HEK293 (cell line): ENCODE measurements at regions not wholly inside any gene's neighbourhood (a gene's known extent, or its start where the extent isn't known, plus 50 kb on each side); places are given as distances from the start of the nearest gene placed in this dataset.

Source experiments
- CTCF ChIA-PET: fragments of 350-600 bp; formaldehyde crosslinking; extraction: SDS; loops from one replicate; lab custom pipeline; 2021; ENCODE audit warnings: antibody characterized with exemption; lab: Yijun Ruan, JAX
- POLR2A ChIA-PET: fragments of 300-600 bp; formaldehyde crosslinking; extraction: SDS; loops from one replicate; lab custom pipeline; 2020; ENCODE audit warnings: antibody characterized with exemption, inconsistent platforms; lab: Yijun Ruan, JAX
- H3K27ac ChIP-seq: fragments of 200-500 bp; sonication (Bioruptor generic); 2 replicates; pipeline ENCODE4 v1.5.1; 2014; ENCODE audit warnings: low read depth, low read length, control low read depth, inconsistent platforms; ENCODE audit errors: extremely low read depth
- H3K36me3 ChIP-seq, 2 experiments: fragments of 200-500 bp in 1 of 2; sonication (Bioruptor generic) in 1 of 2; 1 replicate in 1 of 2; 2 replicates in 1 of 2; pipeline ENCODE4 v1.5.1; 2014 to 2017; ENCODE audit warnings: inconsistent platforms in 2 of 2, low read length in 2 of 2; ENCODE audit not compliant: control insufficient read depth in 2 of 2, insufficient read depth in 1 of 2
- H3K4me1 ChIP-seq: fragments of 200-500 bp; sonication (Bioruptor generic); 2 replicates; pipeline ENCODE4 v1.5.1; 2014; ENCODE audit warnings: mild to moderate bottlenecking, low read length, inconsistent platforms; ENCODE audit not compliant: control insufficient read depth, insufficient read depth
- H3K4me3 ChIP-seq: 2 replicates; pipeline ENCODE4 v1.5.1; 2011; ENCODE audit warnings: low read depth, mild to moderate bottlenecking, control low read depth, low read length, moderate library complexity
- H3K9me3 ChIP-seq: fragments of 200-500 bp; sonication (Bioruptor generic); 2 replicates; pipeline ENCODE4 v1.5.1; 2014; ENCODE audit warnings: low read depth, low read length, inconsistent platforms; ENCODE audit not compliant: control insufficient read depth, insufficient read depth
- GFI1B ChIP-seq: fragments of 450-650 bp; formaldehyde crosslinking; IDR thresholded peaks from 2 replicates; pipeline ENCODE4 v1.5.1; 2016; ENCODE audit warnings: missing biosample characterization, missing genetic modification characterization
- RBAK ChIP-seq: fragments of 450-650 bp; formaldehyde crosslinking; IDR thresholded peaks from 2 replicates; pipeline ENCODE4 v1.5.1; 2016; ENCODE audit warnings: missing biosample characterization, missing genetic modification characterization
- SALL2 ChIP-seq: fragments of 450-650 bp; formaldehyde crosslinking; IDR thresholded peaks from 2 replicates; pipeline ENCODE4 v1.5.0; 2017; ENCODE audit warnings: missing biosample characterization, mild to moderate bottlenecking, missing genetic modification characterization, borderline replicate concordance
- SCRT1 ChIP-seq: fragments of 450-650 bp; formaldehyde crosslinking; IDR thresholded peaks from 2 replicates; pipeline ENCODE4 v1.5.1; 2016; ENCODE audit warnings: missing biosample characterization, missing genetic modification characterization, borderline replicate concordance
- SP7 ChIP-seq: fragments of 450-650 bp; formaldehyde crosslinking; IDR thresholded peaks from 2 replicates; pipeline ENCODE4 v1.5.1; 2016; ENCODE audit warnings: missing biosample characterization, missing genetic modification characterization
- ZBTB10 ChIP-seq: fragments of 450-650 bp; formaldehyde crosslinking; IDR thresholded peaks from 2 replicates; pipeline ENCODE4 v1.5.1; 2016; ENCODE audit warnings: missing biosample characterization, missing genetic modification characterization
- ZFP3 ChIP-seq: fragments of 450-650 bp; formaldehyde crosslinking; IDR thresholded peaks from 2 replicates; pipeline ENCODE4 v1.5.1; 2016; ENCODE audit warnings: low read depth, missing biosample characterization, missing genetic modification characterization
- ZFP69B ChIP-seq: fragments of 450-650 bp; formaldehyde crosslinking; IDR thresholded peaks from 2 replicates; pipeline ENCODE4 v1.5.1; 2016; ENCODE audit warnings: missing biosample characterization, missing genetic modification characterization
- ZNF114 ChIP-seq: fragments of 450-650 bp; formaldehyde crosslinking; IDR thresholded peaks from 2 replicates; pipeline ENCODE4 v1.5.0; 2017; ENCODE audit warnings: missing biosample characterization, missing genetic modification characterization
- ZNF146 ChIP-seq: fragments of 450-650 bp; formaldehyde crosslinking; IDR thresholded peaks from 2 replicates; pipeline ENCODE4 v1.5.1; 2016; ENCODE audit warnings: missing biosample characterization, missing genetic modification characterization
- ZNF155 ChIP-seq: fragments of 450-650 bp; formaldehyde crosslinking; IDR thresholded peaks from 2 replicates; pipeline ENCODE4 v1.5.1; 2016; ENCODE audit warnings: missing biosample characterization, missing genetic modification characterization
- ZNF174 ChIP-seq: fragments of 450-650 bp; formaldehyde crosslinking; IDR thresholded peaks from 2 replicates; pipeline ENCODE4 v1.5.0; 2017; ENCODE audit warnings: missing biosample characterization, mild to moderate bottlenecking, missing genetic modification characterization
- ZNF37A ChIP-seq: fragments of 450-650 bp; IDR thresholded peaks from 2 replicates; pipeline ENCODE4 v1.5.1; 2018; ENCODE audit warnings: missing biosample characterization, missing genetic modification characterization
- ZNF423 ChIP-seq: fragments of 450-650 bp; formaldehyde crosslinking; IDR thresholded peaks from 2 replicates; pipeline ENCODE4 v1.5.1; 2016; ENCODE audit warnings: missing biosample characterization, missing genetic modification characterization
- ZNF488 ChIP-seq: fragments of 450-650 bp; formaldehyde crosslinking; IDR thresholded peaks from 2 replicates; pipeline ENCODE4 v1.5.1; 2016; ENCODE audit warnings: missing biosample characterization, missing genetic modification characterization
- ZNF514 ChIP-seq: fragments of 450-650 bp; formaldehyde crosslinking; IDR thresholded peaks from 2 replicates; pipeline ENCODE4 v1.5.1; 2016; ENCODE audit warnings: missing biosample characterization, missing genetic modification characterization
- ZNF560 ChIP-seq: fragments of 450-650 bp; formaldehyde crosslinking; IDR thresholded peaks from 2 replicates; pipeline ENCODE4 v1.5.1; 2017; ENCODE audit warnings: missing biosample characterization, missing genetic modification characterization, borderline replicate concordance
- ZNF561 ChIP-seq: fragments of 450-650 bp; IDR thresholded peaks from 2 replicates; pipeline ENCODE4 v1.5.1; 2018; ENCODE audit warnings: missing biosample characterization, missing genetic modification characterization, borderline replicate concordance
- ZNF677 ChIP-seq: fragments of 450-650 bp; IDR thresholded peaks from 2 replicates; pipeline ENCODE4 v1.5.0; 2018; ENCODE audit warnings: missing biosample characterization, mild to moderate bottlenecking, missing genetic modification characterization, moderate library complexity
- ZNF707 ChIP-seq: fragments of 450-650 bp; formaldehyde crosslinking; IDR thresholded peaks from 2 replicates; pipeline ENCODE4 v1.5.1; 2016; ENCODE audit warnings: missing biosample characterization, missing genetic modification characterization
- TF ChIP-seq, protein P1 (sequence below): fragments of 450-650 bp; formaldehyde crosslinking; IDR thresholded peaks from 2 replicates; pipeline ENCODE4 v1.5.1; 2016; ENCODE audit warnings: missing biosample characterization, missing genetic modification characterization, borderline replicate concordance
- TF ChIP-seq, protein P2 (sequence below): fragments of 450-650 bp; formaldehyde crosslinking; IDR thresholded peaks from 2 replicates; pipeline ENCODE4 v1.5.1; 2016; ENCODE audit warnings: missing biosample characterization, missing genetic modification characterization
- TF ChIP-seq, protein P3 (sequence below): fragments of 450-650 bp; formaldehyde crosslinking; conservative IDR thresholded peaks from 2 replicates; pipeline ENCODE4 v1.5.1; 2016; ENCODE audit warnings: low read depth, missing biosample characterization, missing genetic modification characterization
- TF ChIP-seq, protein P4 (sequence below): sonication (generic); formaldehyde crosslinking; IDR thresholded peaks from 2 replicates; pipeline ENCODE4 v1.8.1; 2022; ENCODE audit warnings: mild to moderate bottlenecking, moderate library complexity, missing genetic modification reagents

DNA sequence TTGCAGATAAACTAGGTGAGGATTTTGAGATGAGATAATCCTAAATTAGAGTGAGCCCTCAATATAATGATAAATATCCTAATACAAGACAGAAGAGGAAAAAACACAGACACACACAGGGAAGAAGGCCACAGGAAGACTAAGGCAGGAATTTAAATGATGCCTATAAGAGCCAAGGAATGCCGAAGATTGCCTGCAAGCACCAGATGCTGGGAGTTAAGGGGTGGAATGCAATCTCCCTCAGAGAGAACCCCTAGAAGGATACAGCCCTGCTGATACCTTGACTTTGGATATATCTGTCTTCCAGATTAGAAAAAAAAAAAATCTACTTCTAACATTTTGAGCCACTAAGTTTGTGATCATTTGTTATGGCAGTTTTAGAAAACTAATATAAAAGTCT is 299.7 kb upstream of the PRMT6 start:
- Histone ChIP-seq H3K4me1 (no peaks in the 10 kb centered on the region), H3K9me3 (no peaks in the 10 kb centered on the region), H3K27ac (no peak overlapping the region), H3K4me3 (no peak overlapping the region), H3K36me3 (no peaks in the 10 kb centered on the region)
- ChIA-PET POLR2A (no interaction called here), CTCF (no interaction called here)
- TF ChIP-seq ZNF155 (tag by site-specific recombination) (no peak), SALL2 (no peak), ZNF174 (no peak), RBAK (tag by site-specific recombination) (no peak), ZNF37A (no peak), ZNF707 (tag by site-specific recombination) (no peak), ZNF488 (tag by site-specific recombination) (no peak)
- TF ChIP-seq, protein P1, sequence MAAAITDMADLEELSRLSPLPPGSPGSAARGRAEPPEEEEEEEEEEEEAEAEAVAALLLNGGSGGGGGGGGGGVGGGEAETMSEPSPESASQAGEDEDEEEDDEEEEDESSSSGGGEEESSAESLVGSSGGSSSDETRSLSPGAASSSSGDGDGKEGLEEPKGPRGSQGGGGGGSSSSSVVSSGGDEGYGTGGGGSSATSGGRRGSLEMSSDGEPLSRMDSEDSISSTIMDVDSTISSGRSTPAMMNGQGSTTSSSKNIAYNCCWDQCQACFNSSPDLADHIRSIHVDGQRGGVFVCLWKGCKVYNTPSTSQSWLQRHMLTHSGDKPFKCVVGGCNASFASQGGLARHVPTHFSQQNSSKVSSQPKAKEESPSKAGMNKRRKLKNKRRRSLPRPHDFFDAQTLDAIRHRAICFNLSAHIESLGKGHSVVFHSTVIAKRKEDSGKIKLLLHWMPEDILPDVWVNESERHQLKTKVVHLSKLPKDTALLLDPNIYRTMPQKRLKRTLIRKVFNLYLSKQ (tag by site-specific recombination) = no peak

DNA sequence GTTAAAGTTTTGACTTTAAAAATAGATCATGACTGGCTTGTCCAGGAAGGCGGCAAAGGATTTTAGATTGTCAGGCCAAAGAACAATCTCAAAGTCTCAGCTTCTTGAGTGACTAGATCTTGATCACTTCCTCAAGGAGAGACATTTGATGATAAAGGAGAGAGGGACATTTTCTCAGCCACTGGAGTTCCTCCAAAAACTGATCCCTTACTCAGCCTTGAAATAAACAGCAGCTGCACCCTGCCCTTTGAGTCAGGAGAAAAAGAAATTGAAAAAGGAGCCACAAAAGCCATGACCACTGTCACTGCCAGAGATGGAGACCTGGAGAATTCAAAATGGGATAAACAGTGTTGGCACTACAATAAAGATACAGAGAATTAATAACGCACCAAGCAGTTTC is 288.4 kb upstream of the PRMT6 start:
- H3K36me3 ChIP-seq = no peaks in the 10 kb centered on the region
- CTCF ChIA-PET = interaction anchor here (0.7 kb wide), 1 partner anchor 182 kb away, joined by 3 read pairs; no protein-coding TSS in a partner anchor
- no peaks in the 10 kb centered on the region for H3K9me3 ChIP-seq
- POLR2A ChIA-PET = no interaction called here
- no peak overlapping the region for H3K4me3 ChIP-seq
- no peak overlapping the region for H3K27ac ChIP-seq
- no peaks in the 10 kb centered on the region for H3K4me1 ChIP-seq
- TF ChIP-seq, protein P2, sequence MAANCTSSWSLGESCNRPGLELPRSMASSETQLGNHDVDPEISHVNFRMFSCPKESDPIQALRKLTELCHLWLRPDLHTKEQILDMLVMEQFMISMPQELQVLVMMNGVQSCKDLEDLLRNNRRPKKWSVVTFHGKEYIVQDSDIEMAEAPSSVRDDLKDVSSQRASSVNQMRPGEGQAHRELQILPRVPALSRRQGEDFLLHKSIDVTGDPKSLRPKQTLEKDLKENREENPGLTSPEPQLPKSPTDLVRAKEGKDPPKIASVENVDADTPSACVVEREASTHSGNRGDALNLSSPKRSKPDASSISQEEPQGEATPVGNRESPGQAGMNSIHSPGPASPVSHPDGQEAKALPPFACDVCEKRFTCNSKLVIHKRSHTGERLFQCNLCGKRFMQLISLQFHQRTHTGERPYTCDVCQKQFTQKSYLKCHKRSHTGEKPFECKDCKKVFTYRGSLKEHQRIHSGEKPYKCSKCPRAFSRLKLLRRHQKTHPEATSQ = no peak
- TF ChIP-seq ZFP69B = no peak
- no peak for TF ChIP-seq ZNF114
- TF ChIP-seq, protein P1 (tag by site-specific recombination) = no peak
- no peak for TF ChIP-seq ZNF561 (tag by site-specific recombination)
- TF ChIP-seq ZNF677 = no peak
- TF ChIP-seq, protein P3, sequence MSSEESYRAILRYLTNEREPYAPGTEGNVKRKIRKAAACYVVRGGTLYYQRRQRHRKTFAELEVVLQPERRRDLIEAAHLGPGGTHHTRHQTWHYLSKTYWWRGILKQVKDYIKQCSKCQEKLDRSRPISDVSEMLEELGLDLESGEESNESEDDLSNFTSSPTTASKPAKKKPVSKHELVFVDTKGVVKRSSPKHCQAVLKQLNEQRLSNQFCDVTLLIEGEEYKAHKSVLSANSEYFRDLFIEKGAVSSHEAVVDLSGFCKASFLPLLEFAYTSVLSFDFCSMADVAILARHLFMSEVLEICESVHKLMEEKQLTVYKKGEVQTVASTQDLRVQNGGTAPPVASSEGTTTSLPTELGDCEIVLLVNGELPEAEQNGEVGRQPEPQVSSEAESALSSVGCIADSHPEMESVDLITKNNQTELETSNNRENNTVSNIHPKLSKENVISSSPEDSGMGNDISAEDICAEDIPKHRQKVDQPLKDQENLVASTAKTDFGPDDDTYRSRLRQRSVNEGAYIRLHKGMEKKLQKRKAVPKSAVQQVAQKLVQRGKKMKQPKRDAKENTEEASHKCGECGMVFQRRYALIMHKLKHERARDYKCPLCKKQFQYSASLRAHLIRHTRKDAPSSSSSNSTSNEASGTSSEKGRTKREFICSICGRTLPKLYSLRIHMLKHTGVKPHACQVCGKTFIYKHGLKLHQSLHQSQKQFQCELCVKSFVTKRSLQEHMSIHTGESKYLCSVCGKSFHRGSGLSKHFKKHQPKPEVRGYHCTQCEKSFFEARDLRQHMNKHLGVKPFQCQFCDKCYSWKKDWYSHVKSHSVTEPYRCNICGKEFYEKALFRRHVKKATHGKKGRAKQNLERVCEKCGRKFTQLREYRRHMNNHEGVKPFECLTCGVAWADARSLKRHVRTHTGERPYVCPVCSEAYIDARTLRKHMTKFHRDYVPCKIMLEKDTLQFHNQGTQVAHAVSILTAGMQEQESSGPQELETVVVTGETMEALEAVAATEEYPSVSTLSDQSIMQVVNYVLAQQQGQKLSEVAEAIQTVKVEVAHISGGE (tag by site-specific recombination) = no peak
- TF ChIP-seq ZNF146 = no peak
- TF ChIP-seq ZBTB10 (tag by site-specific recombination) = no peak
- TF ChIP-seq ZNF423 (tag by site-specific recombination) = no peak
- TF ChIP-seq ZNF560 (tag by site-specific recombination) = no peak
- TF ChIP-seq SP7 (tag by site-specific recombination) = no peak
- TF ChIP-seq, protein P4, sequence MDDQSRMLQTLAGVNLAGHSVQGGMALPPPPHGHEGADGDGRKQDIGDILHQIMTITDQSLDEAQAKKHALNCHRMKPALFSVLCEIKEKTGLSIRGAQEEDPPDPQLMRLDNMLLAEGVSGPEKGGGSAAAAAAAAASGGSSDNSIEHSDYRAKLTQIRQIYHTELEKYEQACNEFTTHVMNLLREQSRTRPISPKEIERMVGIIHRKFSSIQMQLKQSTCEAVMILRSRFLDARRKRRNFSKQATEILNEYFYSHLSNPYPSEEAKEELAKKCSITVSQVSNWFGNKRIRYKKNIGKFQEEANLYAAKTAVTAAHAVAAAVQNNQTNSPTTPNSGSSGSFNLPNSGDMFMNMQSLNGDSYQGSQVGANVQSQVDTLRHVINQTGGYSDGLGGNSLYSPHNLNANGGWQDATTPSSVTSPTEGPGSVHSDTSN (CRISPR knock-in tag) = no peak
- TF ChIP-seq ZNF514 (tag by site-specific recombination) = no peak
- TF ChIP-seq SCRT1 (tag by site-specific recombination) = no peak
- TF ChIP-seq ZFP3 (tag by site-specific recombination) = no peak
- no peak for TF ChIP-seq GFI1B (tag by site-specific recombination)
